ENCODE measurements at regions not wholly inside any gene's neighbourhood (a gene's known extent, or its start where the extent isn't known, plus 50 kb on each side); places are given as distances from the start of the nearest gene placed in this dataset.

GRCh38 chr15:35665896-35666536, 120.1 kb upstream of the DPH6 start:
- TF ChIP-seq TOPORS (CRISPR knock-in tag; IDR thresholded peaks at IDR 0.05) (no peak), CTCF (CRISPR knock-in tag; IDR thresholded peaks at IDR 0.05) (no peak), ZNF746 (CRISPR knock-in tag; IDR thresholded peaks at IDR 0.05) (no peak), CBX5 (CRISPR knock-in tag; IDR thresholded peaks at IDR 0.05; ENCODE audit: borderline replicate concordance) (no peak), HNRNPH1 (optimal IDR thresholded peaks at IDR 0.05; ENCODE audit: low read depth, low read length) (no peak)

Measured in HepG2 (cell line).